Endothelial cell of umbilical vein (primary cell): ENCODE measurements at regions not wholly inside any gene's neighbourhood (a gene's known extent, or its start where the extent isn't known, plus 50 kb on each side); places are given as distances from the start of the nearest gene placed in this dataset.

Experiments used
- BruUV-seq: library from RNA; stranded (reverse); fragments of 400-500 nt; replicated peaks from 2 replicates; lab custom pipeline; 2021; lab: Mats Ljungman, UMichigan
- CTCF ChIA-PET: fragments of 300-600, 350-600 bp; sonication (Branson Sonifier 250); formaldehyde crosslinking; loops from one replicate; lab custom pipeline; 2021; ENCODE audit warnings: antibody characterized with exemption, inconsistent platforms; lab: Charles Lee
- POLR2A ChIA-PET: fragments of 300-600, 350-600 bp; sonication (Branson Sonifier 250); formaldehyde crosslinking; loops from one replicate; lab custom pipeline; 2021; ENCODE audit warnings: antibody characterized with exemption, inconsistent platforms; lab: Charles Lee
- DNase-seq: peaks from one replicate; pipeline ENCODE4 v3.0.0-alpha.2; 2011; ENCODE audit warnings: low read depth, low spot score
- FAIRE-seq: peaks from 2 replicates; lab custom pipeline; 2011; peaks lifted over from hg19 to GRCh38; lab: Jason Lieb, UNC
- H2AFZ ChIP-seq: 2 replicates; pipeline ENCODE4 v1.6.0; 2012; ENCODE audit warnings: low read depth, low read length, control low read depth, inconsistent platforms
- H3K27ac ChIP-seq: 2 replicates; pipeline ENCODE4 v1.5.1; 2011; ENCODE audit warnings: low read depth, mild to moderate bottlenecking, control low read depth, low read length, moderate library complexity; ENCODE audit not compliant: insufficient read depth
- H3K27me3 ChIP-seq, 2 experiments: 2 replicates each; pipeline versions ENCODE4 v1.6.0 to v1.6.1; 2011; ENCODE audit warnings: low read length in 2 of 2, mixed read lengths in 1 of 2; ENCODE audit not compliant: control insufficient read depth in 2 of 2, insufficient read depth in 2 of 2
- H3K36me3 ChIP-seq, 2 experiments: 2 replicates in 1 of 2; 3 replicates in 1 of 2; pipeline ENCODE4 v1.5.1; 2011; ENCODE audit warnings: low read length in 2 of 2, mild to moderate bottlenecking in 1 of 2, moderate library complexity in 1 of 2; ENCODE audit not compliant: control insufficient read depth in 2 of 2, insufficient read depth in 2 of 2; ENCODE audit errors: extremely low read depth in 1 of 2
- H3K4me1 ChIP-seq: 3 replicates; pipeline ENCODE4 v1.5.1; 2011; ENCODE audit warnings: mild to moderate bottlenecking, low read length; ENCODE audit not compliant: control insufficient read depth, insufficient read depth; ENCODE audit errors: extremely low read depth
- H3K4me2 ChIP-seq: 2 replicates; pipeline ENCODE4 v1.6.1; 2011; ENCODE audit warnings: low read length, control low read depth, mixed read lengths; ENCODE audit not compliant: insufficient read depth
- H3K4me3 ChIP-seq, 3 experiments: fragments of 200-600 bp in 1 of 3; sonication (generic), shearing (Covaris generic) in 1 of 3; replicated peaks in 1 of 3; 2 replicates each; pipeline ENCODE4 v1.5.1; 2011 to 2016; ENCODE audit warnings: control low read depth in 3 of 3, low read length in 3 of 3, mild to moderate bottlenecking in 2 of 3, inconsistent platforms in 1 of 3, low read depth in 1 of 3, moderate library complexity in 1 of 3; ENCODE audit not compliant: insufficient read depth in 1 of 3
- H3K79me2 ChIP-seq: 2 replicates; pipeline ENCODE4 v1.6.0; 2012; ENCODE audit warnings: low read length, inconsistent platforms; ENCODE audit not compliant: control insufficient read depth, insufficient read depth
- H3K9ac ChIP-seq: replicated peaks from 2 replicates; pipeline ENCODE3; 2011; ENCODE audit warnings: low read length, control low read depth; ENCODE audit not compliant: insufficient read depth; ENCODE audit errors: extremely low read depth
- H3K9me1 ChIP-seq: replicated peaks from 3 replicates; pipeline ENCODE4 v1.6.0; 2011; ENCODE audit warnings: mild to moderate bottlenecking, low read length; ENCODE audit not compliant: control insufficient read depth, insufficient read depth; ENCODE audit errors: extremely low read depth
- H3K9me3 ChIP-seq: replicated peaks from 2 replicates; pipeline ENCODE4 v1.5.1; 2012; ENCODE audit warnings: low read length, inconsistent platforms; ENCODE audit not compliant: control insufficient read depth, insufficient read depth
- H4K20me1 ChIP-seq: replicated peaks from 2 replicates; pipeline ENCODE3; 2011; ENCODE audit warnings: mild to moderate bottlenecking, low read length; ENCODE audit not compliant: control insufficient read depth, insufficient read depth; ENCODE audit errors: extremely low read depth
- CTCF ChIP-seq, 2 donors: IDR thresholded peaks; 1 replicate in 1 of 2; 2 replicates in 1 of 2; pipeline ENCODE4 v1.5.1; 2011; ENCODE audit warnings: low read length in 2 of 2, mild to moderate bottlenecking in 2 of 2, moderate library complexity in 2 of 2, control low read depth in 1 of 2, inconsistent platforms in 1 of 2, low read depth in 1 of 2; ENCODE audit not compliant: insufficient read depth in 1 of 2; ENCODE audit errors: extremely low read depth in 1 of 2
- EZH2 ChIP-seq: IDR thresholded peaks from 2 replicates; pipeline ENCODE4 v1.6.1; 2012; ENCODE audit warnings: borderline replicate concordance, low read depth, mild to moderate bottlenecking, moderate library complexity, low read length, inconsistent platforms; ENCODE audit not compliant: severe bottlenecking
- FOS ChIP-seq: IDR thresholded peaks from 2 replicates; pipeline ENCODE4 v1.6.1; 2011; ENCODE audit warnings: mild to moderate bottlenecking, low read length, moderate library complexity, borderline replicate concordance; ENCODE audit not compliant: insufficient read depth
- GATA2 ChIP-seq: IDR thresholded peaks from 2 replicates; pipeline ENCODE4 v1.7.0; 2011; ENCODE audit warnings: low read depth, mild to moderate bottlenecking, moderate library complexity, mixed read lengths, low read length; ENCODE audit not compliant: insufficient read length, insufficient read depth
- JUN ChIP-seq: IDR thresholded peaks from 2 replicates; pipeline ENCODE4 v1.6.1; 2011; ENCODE audit warnings: borderline replicate concordance, low read depth; ENCODE audit not compliant: insufficient read length, insufficient read depth
- MYC ChIP-seq: IDR thresholded peaks from one replicate; pipeline ENCODE4 v1.6.1; 2011; ENCODE audit warnings: mild to moderate bottlenecking, low read depth, low read length
- POLR2AphosphoS5 ChIP-seq: IDR thresholded peaks from 2 replicates; pipeline ENCODE4 v1.6.1; 2012; ENCODE audit warnings: low read depth, mild to moderate bottlenecking, control low read depth, low read length, moderate library complexity; ENCODE audit not compliant: insufficient read depth
- dilution Hi-C: fragments of 300-500 bp; cut with MboI; formaldehyde crosslinking; loops from one replicate; pipeline ENCODE4 v1.15.0; 2019; ENCODE audit warnings: low sequenced_read_pairs; ENCODE audit not compliant: extremely low pct_ligation_motif_present
- intact Hi-C: fragments of 100-400 bp; cut with micrococcal nuclease; formaldehyde crosslinking; loops from one replicate; pipeline ENCODE4 v1.10.0; 2022

DNA sequence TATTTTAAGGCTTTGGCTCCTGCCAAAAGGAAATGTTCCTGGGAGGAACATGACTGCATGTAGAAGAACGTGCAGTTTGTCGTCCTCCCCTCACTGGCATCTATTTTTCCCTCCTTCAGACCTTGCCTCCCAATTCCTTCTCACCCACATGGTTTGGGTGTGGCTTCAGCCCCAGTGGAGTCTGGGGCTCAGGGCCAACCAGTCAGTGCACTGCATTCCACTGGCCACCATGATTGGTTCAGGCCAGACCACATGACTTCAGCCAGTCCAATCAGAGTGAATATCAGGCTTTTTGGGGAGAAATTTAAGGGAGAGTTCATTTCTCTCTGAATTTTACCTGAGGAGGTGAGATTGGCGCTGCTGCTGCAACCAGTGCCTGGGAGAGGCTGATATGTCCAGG lies 171.6 kb downstream of the ZIC5 start:
- Histone ChIP-seq H3K27me3 (no peaks in the 10 kb centered on the region), H3K9me3 (no peaks in the 10 kb centered on the region), H3K79me2 (no peaks in the 10 kb centered on the region), H3K9ac (no peak overlapping the region), H4K20me1 (no peaks in the 10 kb centered on the region), H3K4me2 (no peak overlapping the region), H3K4me3 (no peak overlapping the region), H3K9me1 (no peaks in the 10 kb centered on the region), H3K4me1 (no peaks in the 10 kb centered on the region), H3K27ac (no peak overlapping the region), H2AFZ (no peak overlapping the region), H3K36me3 (no peaks in the 10 kb centered on the region)
- ChIA-PET POLR2A (no interaction called here), CTCF (no interaction called here)
- BruUV-seq, result no TSS peak
- FAIRE-seq (no peak), DNase-seq (no peak)
- dilution Hi-C loops, result no loop called here
- TF ChIP-seq POLR2AphosphoS5, result no peak
- TF ChIP-seq FOS, result no peak
- no peak for TF ChIP-seq GATA2
- TF ChIP-seq EZH2, result no peak
- no peak for TF ChIP-seq MYC
- TF ChIP-seq CTCF (IDR thresholded peaks at IDR 0.05; ENCODE audit: extremely low read depth in 1 of 2, insufficient read depth in 1 of 2, low read depth in 1 of 2, low read length in 2 of 2), result no peak
- TF ChIP-seq JUN, result no peak
- intact Hi-C loops, result no loop called here
